T-helper 1 cell (primary cell): ENCODE measurements at regions not wholly inside any gene's neighbourhood (a gene's known extent, or its start where the extent isn't known, plus 50 kb on each side); places are given as distances from the start of the nearest gene placed in this dataset.
A peak's percentile ranks its signal among the peaks of the same experiment; 100 is the strongest.
"Not testable (repeated sequence)": the region's sequence is repeated elsewhere in the genome, so short reads cannot be mapped to it uniquely, and the experiment has no call there.

ENCODE experiments used
- DNase-seq, 5 donors: peaks; one replicate each; pipeline ENCODE4 v3.0.0-alpha.2; 2012 to 2020

DNA sequence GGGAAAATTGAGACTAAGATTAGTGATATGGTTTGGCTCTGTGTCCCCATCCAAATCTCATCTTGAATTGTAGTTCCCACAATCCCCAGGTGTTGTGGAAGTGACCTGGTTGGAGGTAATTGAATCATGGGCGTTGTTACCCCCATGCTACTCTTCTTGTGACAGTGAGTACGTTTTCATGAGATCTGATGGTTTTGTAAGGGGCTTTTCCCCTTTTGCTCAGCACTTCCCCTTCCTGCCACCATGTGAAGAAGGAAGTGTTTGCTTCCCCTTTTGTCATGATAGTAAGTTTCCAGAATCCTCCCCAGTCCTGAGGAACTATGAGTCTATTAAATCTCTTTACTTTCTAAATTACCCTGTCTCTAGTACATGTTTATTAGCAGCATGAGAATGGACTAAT lies 729.9 kb upstream of the TPTE start:
- DNase-seq: not testable (repeated sequence)

DNA sequence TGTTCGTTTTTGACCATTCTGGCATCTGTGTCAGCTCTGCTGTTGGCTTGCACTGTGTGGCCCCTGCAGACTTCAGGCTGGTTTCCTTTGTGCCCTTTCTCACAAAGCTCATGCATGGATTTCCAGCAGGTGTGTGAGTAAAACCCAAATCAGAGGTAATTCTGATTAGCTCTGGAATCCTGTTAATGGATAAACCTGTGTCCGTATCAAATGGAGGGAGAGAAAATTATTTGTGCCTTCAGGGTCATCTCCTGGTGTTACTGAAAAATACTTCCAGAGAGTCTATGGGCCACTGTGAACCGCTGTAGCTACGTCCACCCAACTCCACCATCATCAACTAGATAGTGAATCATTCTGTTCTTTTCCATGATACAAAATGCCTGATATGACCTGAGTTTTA lies 726.1 kb upstream of the TPTE start:
- not testable (repeated sequence) for DNase-seq

DNA sequence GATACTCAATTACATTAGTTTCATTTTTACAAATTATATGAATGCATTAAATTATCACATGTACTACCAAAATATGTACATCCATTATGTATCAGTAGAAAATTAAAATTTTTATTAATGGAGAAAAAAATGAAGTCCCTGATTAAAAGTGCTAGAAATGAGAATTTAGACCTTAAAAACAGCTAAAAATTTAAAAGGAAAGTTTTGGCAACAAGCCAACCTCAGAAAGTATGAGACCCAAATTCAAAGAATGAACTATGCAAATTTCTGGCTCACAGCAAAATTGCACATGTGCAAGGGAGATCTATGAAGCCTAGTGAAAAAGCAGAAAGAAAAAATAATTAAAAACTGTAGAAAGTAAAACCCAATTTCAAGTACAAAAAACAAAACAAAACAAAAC lies 725.1 kb upstream of the TPTE start:
- not testable (repeated sequence) for DNase-seq

DNA sequence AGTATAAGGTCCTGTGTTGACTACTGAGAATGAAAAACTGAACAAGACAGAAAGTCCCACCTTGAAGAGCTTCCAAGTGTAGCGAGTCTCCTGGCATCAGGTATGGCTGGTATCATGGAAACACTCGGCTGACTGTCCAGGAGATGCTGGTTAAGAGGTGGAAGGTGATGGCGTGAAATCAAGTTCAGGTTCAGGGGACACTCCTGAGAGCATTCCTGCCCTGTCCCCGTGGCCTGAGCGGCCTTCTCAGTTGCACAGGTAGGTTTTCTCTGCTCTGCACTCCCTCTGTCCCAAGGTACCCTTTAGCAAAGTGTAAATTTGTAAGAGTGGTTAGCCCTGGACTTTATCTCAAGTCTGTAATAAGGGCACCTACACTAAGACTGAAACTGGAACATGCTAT lies 713.7 kb upstream of the TPTE start:
- not testable (repeated sequence) for DNase-seq

DNA sequence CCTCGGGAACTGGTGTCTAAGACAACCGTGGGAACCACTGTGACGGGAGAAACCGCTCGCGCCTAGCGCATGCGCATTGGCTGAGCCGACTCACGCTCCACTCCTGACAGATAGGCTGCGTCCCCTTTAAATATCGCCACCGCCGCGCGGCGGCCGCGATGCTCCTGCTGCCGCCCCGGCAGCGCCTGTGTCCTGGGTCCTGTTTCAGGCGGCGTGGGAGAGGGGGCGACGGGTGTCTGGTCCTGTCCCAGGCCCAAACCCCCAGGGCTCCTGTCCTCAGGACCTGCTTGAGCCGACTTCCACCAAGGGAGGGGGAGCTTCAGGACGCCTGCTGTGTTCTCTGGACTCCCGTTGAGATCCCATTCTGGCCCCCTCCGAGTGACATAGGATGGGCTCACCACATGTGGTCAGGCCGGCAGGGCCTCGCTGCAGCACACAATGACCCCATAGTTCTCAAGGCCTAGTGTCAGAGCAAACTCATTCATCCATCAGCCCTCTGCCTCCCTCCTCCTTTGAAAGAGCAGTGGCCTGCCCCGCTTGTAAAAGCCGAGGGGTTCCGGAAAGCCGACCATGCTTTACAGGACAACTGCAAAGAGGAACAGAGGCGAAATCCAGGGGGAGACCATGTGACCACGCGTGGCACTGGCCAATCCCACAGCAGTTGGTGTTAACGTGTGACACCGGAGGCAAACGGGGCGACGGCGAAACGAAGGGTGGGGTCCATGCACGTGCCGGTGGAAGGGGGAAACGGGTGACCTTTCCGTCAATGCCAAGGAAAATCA lies 710.0 kb upstream of the TPTE start:
- not testable (repeated sequence) for DNase-seq

DNA sequence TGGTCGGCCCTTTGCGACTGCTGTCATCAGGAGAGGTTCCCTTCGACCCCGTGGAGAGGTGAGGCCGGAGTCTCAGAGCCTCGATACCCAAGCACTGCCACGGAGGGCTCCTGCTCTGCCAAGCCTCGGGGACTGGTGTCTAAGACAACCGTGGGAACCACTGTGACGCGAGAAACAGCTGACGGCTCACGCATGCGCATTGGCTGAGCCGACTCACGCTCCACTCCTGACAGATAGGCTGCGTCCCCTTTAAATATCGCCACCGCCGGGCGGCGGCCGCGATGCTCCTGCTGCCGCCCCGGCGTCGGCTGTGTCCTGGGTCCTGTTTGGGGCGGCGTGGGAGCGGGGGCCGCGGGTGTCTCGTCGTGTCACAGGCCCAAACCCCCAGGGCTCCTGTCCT lies 708.9 kb upstream of the TPTE start:
- not testable (repeated sequence) for DNase-seq

DNA sequence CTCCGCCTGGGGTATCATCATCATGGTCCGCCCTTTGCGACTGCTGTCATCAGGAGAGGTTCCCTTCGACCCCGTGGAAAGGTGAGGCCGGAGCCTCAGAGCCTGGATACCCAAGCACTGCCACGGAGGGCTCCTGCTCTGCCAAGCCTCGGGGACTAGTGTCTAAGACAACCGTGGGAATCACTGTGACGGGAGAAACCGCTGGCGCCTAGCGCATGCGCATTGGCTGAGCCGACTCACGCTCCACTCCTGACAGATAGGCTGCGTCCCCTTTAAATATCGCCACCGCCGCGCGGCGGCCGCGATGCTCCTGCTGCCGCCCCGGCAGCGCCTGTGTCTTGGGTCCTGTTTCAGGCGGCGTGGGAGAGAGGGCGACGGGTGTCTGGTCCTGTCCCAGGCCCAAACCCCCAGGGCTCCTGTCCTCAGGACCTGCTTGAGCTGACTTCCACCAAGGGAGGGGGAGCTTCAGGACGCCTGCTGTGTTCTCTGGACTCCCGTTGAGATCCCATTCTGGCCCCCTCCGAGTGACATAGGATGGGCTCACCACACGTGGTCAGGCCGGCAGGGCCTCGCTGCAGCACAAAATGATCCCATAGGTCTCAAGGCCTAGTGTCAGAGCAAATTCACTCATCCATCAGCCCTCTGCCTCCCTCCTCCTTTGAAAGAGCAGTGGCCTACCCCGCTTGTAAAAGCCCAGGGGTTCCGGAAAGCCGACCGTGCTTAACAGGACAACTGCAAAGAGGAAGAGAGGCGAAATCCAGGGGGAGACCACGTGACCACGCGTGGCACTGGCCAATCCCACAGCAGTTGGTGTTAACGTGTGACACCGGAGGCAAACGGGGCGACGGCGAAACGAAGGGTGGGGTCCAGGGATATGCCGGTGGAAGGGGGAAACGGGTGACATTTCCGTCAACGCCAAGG lies 707.2 kb upstream of the TPTE start:
- DNase-seq: not testable (repeated sequence)

DNA sequence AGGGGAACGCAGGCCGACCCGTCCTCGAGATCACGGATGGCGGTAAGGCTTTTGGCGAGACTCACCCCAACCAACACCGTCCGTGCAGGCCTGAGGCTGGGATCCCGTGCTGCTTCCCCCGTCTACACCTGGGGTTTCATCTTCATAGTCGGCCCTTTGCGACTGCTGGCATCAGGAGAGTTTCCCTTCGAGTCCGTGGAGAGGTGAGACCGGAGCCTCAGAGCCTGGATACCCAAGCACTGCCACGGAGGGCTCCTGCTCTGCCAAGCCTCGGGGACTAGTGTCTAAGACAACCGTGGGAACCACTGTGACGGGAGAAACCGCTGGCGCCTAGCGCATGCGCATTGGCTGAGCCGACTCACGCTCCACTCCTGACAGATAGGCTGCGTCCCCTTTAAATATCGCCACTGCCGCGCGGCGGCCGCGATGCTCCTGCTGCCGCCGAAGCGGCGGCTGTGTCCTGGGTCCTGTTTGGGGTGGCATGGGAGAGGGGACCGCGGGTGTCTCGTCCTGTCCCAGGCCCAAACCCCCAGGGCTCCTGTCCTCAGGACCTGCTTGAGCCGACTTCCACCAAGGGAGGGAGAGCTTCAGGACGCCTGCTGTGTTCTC lies 706.1 kb upstream of the TPTE start:
- not testable (repeated sequence) for DNase-seq

DNA sequence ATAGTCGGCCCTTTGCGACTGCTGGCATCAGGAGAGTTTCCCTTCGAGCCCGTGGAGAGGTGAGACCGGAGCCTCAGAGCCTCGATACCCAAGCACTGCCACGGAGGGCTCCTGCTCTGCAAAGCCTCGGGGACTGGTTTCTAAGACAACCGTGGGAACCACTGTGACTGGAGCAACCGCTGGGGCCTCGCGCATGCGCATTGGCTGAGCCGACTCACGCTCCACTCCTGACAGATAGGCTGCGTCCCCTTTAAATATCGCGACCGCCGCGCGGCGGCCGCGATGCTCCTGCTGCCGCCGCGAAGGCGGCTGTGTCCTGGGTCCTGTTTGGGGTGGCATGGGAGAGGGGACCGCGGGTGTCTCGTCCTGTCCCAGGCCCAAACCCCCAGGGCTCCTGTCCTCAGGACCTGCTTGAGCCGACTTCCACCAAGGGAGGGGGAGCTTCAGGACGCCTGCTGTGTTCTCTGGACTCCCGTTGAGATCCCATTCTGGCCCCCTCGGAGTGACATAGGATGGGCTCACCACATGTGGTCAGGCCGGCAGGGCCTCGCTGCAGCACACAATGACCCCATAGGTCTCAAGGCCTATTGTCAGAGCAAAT lies 704.5 kb upstream of the TPTE start:
- not testable (repeated sequence) for DNase-seq

DNA sequence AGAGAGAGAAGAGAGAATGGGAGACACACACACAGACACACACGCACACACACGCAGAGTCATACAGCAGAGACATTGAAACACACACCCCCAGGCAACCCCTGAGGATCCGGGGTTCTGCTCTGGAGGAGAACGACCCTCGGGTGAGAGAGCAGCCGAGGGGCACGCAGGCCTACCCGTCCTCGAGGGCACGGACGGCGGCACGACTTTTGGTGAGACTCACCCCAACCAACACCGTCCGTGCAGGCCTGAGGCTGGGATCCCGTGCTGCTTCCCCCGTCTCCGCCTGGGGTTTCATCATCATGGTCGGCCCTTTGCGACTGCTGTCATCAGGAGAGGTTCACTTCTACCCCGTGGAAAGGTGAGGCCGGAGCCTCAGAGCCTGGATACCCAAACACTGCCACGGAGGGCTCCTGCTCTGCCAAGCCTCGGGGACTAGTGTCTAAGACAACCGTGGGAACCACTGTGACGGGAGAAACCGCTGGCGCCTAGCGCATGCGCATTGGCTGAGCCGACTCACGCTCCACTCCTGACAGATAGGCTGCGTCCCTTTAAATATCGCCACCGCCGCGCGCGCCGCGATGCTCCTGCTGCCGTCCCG lies 703.4 kb upstream of the TPTE start:
- DNase-seq: not testable (repeated sequence)

DNA sequence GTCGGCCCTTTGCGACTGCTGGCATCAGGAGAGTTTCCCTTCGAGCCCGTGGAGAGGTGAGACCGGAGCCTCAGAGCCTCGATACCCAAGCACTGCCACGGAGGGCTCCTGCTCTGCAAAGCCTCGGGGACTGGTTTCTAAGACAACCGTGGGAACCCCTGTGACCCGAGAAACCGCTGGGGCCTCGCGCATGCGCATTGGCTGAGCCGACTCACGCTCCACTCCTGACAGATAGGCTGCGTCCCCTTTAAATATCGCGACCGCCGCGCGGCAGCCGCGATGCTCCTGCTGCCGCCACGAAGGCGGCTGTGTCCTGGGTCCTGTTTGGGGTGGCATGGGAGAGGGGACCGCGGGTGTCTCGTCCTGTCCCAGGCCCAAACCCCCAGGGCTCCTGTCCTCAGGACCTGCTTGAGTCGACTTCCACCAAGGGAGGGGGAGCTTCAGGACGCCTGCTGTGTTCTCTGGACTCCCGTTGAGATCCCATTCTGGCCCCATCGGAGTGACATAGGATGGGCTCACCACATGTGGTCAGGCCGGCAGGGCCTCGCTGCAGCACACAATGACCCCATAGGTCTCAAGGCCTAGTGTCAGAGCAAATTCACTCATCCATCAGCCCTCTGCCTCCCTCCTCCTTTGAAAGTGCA lies 701.7 kb upstream of the TPTE start:
- DNase-seq: not testable (repeated sequence)

DNA sequence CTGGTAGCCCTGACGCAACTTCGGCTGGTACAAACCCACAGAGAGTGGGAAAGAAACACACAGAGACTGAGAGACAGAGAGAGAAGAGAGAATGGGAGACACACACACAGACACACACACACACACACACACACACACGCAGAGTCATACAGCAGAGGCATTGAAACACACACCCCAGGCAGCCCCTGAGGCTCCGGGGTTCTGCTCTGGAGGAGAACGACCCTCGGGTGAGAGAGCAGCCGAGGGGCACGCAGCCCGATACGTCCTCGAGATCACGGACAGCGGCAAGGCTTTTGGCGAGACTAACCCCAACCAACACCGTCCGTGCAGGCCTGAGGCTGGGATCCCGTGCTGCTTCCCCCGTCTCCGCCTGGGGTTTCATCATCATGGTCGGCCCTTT lies 700.8 kb upstream of the TPTE start:
- not testable (repeated sequence) for DNase-seq

DNA sequence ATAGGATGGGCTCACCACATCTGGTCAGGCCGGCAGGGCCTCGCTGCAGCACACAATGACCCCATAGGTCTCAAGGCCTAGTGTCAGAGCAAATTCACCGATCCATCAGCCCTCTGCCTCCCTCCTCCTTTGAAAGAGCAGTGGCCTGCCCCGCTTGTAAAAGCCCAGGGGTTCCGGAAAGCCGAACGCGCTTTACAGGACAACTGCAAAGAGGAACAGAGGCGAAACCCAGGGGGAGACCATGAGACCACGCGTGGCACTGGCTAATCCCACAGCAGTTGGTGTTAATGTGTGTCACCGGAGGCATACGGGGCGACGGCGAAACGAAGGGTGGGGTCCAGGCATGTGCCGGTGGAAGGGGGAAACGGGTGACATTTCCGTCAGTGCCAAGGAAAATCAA lies 699.9 kb upstream of the TPTE start:
- not testable (repeated sequence) for DNase-seq

DNA sequence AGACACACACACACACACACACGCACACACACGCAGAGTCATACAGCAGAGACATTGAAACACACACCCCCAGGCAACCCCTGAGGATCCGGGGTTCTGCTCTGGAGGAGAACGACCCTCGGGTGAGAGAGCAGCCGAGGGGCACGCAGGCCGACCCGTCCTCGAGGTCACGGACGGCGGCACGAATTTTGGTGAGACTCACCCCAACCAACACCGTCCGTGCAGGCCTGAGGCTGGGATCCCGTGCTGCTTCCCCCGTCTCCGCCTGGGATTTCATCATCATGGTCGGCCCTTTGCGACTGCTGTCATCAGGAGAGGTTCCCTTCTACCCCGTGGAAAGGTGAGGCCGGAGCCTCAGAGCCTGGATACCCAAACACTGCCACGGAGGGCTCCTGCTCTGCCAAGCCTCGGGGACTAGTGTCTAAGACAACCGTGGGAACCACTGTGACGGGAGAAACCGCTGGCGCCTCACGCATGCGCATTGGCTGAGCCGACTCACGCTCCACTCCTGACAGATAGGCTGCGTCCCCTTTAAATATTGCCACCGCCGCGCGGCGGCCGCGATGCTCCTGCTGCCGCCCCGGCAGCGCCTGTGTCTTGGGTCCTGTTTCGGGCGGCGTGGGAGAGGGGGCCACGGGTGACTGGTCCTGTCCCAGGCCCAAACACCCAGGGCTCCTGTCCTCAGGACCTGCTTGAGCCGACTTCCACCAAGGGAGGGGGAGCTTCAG lies 699.1 kb upstream of the TPTE start:
- not testable (repeated sequence) for DNase-seq

DNA sequence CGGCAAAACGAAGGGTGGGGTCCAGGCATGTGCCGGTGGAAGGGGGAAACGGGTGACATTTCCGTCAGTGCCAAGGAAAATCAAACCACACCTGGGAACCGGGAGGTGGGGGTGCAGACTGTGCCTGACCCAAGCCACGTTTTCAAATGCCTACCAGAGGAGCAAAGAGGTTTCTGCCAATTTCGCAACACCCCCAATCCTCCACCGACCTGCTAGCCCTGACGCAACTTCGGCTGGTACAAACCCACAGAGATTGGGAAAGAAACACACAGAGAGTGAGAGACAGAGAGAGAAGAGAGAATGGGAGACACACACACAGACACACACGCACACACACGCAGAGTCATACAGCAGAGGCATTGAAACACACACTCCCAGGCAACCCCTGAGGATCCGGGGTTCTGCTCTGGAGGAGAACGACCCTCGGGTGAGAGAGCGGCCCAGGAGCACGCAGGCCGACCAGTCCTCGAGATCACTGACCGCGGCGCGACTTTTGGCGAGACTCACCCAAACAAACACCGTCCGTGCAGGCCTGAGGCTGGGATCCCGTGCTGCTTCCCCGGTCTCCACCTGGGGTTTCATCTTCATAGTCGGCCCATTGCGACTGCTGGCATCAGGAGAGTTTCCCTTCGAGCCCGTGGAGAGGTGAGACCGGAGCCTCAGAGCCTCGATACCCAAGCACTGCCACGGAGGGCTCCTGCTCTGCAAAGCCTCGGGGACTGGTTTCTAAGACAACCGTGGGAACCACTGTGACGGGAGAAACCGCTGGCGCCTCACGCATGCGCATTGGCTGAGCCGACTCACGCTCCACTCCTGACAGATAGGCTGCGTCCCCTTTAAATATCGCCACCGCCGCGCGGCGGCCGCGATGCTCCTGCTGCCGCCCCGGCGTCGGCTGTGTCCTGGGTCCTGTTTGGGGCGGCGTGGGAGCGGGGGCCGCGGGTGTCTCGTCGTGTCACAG lies 697.9 kb upstream of the TPTE start:
- peak in 2 of 5 donors; percentile 44 to 50 for DNase-seq

DNA sequence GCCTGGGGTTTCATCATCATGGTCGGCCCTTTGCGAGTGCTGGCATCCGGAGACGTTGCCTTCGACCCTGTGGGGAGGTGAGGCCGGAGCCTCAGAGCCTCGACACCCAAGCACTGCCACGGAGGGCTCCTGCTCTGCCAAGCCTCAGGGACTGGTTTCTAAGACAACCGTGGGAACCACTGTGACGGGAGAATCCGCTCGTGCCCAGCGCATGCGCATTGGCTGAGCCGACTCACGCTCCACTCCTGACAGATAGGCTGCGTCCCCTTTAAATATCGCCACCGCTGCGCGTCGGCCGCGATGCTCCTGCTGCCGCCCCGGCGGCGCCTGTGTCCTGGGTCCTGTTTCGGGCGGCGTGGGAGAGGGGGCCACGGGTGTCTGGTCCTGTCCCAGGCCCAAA lies 690.6 kb upstream of the TPTE start:
- DNase-seq: not testable (repeated sequence)

DNA sequence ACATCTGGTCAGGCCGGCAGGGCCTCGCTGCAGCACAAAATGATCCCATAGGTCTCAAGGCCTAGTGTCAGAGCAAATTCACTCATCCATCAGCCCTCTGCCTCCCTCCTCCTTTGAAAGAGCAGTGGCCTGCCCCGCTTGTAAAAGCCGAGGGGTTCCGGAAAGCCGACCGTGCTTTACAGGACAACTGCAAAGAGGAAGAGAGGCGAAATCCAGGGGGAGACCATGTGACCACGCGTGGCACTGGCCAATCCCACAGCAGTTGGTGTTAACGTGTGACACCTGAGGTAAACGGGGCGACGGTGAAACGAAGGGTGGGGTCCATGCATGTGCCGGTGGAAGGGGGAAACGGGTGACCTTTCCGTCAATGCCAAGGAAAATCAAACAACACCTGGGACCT lies 688.6 kb upstream of the TPTE start:
- not testable (repeated sequence) for DNase-seq

DNA sequence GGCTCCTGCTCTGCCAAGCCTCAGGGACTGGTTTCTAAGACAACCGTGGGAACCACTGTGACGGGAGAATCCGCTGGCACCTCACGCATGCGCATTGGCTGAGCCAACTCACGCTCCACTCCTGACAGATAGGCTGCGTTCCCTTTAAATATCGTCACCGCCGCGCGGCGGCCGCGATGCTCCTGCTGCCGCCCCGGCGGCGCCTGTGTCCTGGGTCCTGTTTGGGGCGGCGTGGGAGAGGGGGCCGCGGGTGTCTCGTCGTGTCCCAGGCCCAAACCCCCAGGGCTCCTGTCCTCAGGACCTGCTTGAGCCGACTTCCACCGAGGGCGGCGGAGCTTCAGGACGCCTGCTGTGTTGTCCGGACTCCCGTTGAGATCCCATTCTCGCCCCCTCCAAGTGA lies 684.8 kb upstream of the TPTE start:
- DNase-seq: not testable (repeated sequence)

DNA sequence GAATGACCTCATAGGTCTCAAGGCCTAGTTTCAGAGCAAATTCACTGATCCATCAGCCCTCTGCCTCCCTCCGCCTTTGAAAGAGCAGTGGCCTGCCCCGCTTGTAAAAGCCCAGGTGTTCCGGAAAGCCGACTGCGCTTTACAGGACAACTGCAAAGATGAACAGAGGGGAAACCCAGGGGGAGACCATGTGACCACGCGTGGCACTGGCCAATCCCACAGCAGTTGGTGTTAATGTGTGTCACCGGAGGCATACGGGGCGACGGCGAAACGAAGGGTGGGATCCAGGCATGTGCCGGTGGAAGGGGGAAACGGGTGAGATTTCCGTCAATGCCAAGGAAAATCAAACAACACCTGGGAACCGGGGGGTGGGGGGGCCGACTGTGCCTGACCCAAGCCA lies 684.4 kb upstream of the TPTE start:
- DNase-seq: peak in 2 of 5 donors; percentile 11 to 23

DNA sequence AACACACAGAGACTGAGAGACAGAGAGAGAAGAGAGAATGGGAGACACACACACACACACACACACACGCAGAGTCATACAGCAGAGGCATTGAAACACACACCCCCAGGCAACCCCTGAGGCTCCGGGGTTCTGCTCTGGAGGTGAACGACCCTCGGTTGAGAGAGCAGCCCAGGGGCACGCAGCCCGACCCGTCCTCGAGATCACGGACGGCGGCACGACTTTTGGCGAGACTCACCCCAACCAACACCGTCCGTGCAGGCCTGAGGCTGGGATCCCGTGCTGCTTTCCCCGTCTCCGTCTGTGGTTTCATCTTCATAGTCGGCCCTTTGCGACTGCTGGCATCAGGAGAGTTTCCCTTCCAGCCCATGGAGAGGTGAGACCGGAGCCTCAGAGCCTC lies 683.9 kb upstream of the TPTE start:
- DNase-seq: not testable (repeated sequence)
